ENCODE measurements at regions not wholly inside any gene's neighbourhood (a gene's known extent, or its start where the extent isn't known, plus 50 kb on each side); places are given as distances from the start of the nearest gene placed in this dataset.

DNA sequence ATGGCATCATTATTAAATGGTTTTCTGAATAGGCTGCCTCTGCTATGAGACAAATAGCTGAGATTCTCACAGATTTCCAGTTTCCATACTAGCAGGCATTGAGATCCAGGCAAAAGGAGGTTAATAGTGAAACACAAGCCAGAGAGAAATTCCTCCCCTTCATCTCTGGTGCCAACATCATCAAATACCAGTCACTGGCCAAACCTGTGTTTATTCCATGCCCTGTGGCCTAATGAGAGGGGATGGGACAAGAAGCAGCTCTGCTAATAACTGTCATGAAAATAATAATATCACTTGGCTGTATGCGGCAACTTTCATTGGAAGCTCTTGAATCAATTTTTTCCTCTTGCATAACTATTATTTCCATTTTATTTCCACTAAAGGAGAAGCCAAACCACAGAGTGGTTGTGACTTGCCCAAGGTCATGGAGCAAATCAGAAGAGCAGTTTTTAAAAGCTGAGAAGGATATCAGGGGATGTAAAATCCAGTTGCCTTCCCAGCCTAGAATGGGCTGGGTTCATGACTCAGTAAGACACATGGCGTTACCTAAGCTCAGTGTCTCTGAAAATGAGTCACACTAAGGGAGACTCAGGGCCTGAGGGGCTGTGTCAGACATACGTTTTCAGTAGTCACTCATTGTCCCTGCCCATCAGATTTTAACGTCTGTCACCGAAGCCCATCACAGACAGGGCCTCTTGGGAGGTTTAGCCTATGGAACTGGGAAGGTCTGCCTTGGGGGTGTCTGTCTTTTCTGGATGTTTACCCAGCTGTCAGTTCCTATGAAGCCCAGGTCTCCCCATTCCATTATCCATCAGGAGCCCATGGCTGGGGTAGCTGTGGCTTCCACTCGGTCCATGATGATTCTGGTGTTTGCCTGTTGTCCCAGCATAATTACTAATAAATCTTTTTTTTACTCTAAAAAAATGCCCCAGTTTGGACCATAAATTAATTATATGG is 208.8 kb upstream of the EEA1 start:
- H3K4me3 ChIP-seq (ENCODE audit: low read depth in 1 of 2, low read length in 2 of 2): no peak overlapping the region
- H3K27me3 ChIP-seq (ENCODE audit: control insufficient read depth in 1 of 2, insufficient read depth in 2 of 2, low read length in 2 of 2): no peaks in the 10 kb centered on the region
- no peaks in the 10 kb centered on the region for H3K36me3 ChIP-seq (ENCODE audit: control insufficient read depth in 1 of 2, insufficient read depth in 2 of 2, low read length in 2 of 2)
- no peaks in the 10 kb centered on the region for H3K9me3 ChIP-seq (ENCODE audit: control insufficient read depth in 1 of 2, low read length in 2 of 2)
- peaks cover 0 to 4% of the 10 kb centered on the region in 2 donors for H3K4me1 ChIP-seq (ENCODE audit: control insufficient read depth in 1 of 2, insufficient read depth in 2 of 2, low read length in 2 of 2)
- H3K27ac ChIP-seq (ENCODE audit: low read depth, low read length): no peak overlapping the region
- no peak overlapping the region for H3K9ac ChIP-seq (ENCODE audit: low read depth in 1 of 2, low read length in 2 of 2)

GRCh38 chr12:93139028-93139665 is 210.1 kb upstream of the EEA1 start:
- H3K27me3 ChIP-seq (ENCODE audit: control insufficient read depth in 1 of 2, insufficient read depth in 2 of 2, low read length in 2 of 2): no peaks in the 10 kb centered on the region
- no peaks in the 10 kb centered on the region for H3K36me3 ChIP-seq (ENCODE audit: control insufficient read depth in 1 of 2, insufficient read depth in 2 of 2, low read length in 2 of 2)
- no peaks in the 10 kb centered on the region for H3K9me3 ChIP-seq (ENCODE audit: control insufficient read depth in 1 of 2, low read length in 2 of 2)
- H3K4me1 ChIP-seq (ENCODE audit: control insufficient read depth in 1 of 2, insufficient read depth in 2 of 2, low read length in 2 of 2): peaks cover 0 to 4% of the 10 kb centered on the region in 2 donors
- H3K9ac ChIP-seq (ENCODE audit: low read depth in 1 of 2, low read length in 2 of 2): no peak overlapping the region
- H3K4me3 ChIP-seq (ENCODE audit: low read depth in 1 of 2, low read length in 2 of 2): no peak overlapping the region
- H3K27ac ChIP-seq (ENCODE audit: low read depth, low read length): no peak overlapping the region

DNA sequence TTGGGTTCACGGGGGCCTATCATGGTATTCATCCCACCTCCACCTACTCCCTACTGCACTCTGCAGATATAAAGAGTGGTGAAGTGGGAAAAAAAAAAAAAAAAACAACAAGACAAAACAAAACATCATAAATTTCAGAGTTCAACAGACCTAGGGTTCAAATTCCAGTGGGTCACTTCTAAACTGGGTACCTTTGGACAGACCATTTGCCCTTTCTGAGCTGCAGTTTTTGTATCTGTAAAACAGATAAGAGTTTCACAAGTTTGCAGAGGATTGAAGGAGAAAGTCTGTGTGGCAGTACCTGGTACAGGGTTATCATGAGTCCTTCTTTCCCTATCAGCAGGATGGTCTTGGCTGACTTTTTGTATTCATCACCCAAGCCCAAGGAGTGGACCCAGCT is 211.2 kb upstream of the EEA1 start:
- Histone ChIP-seq H3K36me3 (ENCODE audit: control insufficient read depth in 1 of 2, insufficient read depth in 2 of 2, low read length in 2 of 2) (no peaks in the 10 kb centered on the region), H3K4me1 (ENCODE audit: control insufficient read depth in 1 of 2, insufficient read depth in 2 of 2, low read length in 2 of 2) (peaks cover 0 to under 1% of the 10 kb centered on the region in 2 donors), H3K9me3 (ENCODE audit: control insufficient read depth in 1 of 2, low read length in 2 of 2) (no peaks in the 10 kb centered on the region), H3K27me3 (ENCODE audit: control insufficient read depth in 1 of 2, insufficient read depth in 2 of 2, low read length in 2 of 2) (no peaks in the 10 kb centered on the region), H3K4me3 (ENCODE audit: low read depth in 1 of 2, low read length in 2 of 2) (no peak overlapping the region), H3K9ac (ENCODE audit: low read depth in 1 of 2, low read length in 2 of 2) (no peak overlapping the region), H3K27ac (ENCODE audit: low read depth, low read length) (no peak overlapping the region)

DNA sequence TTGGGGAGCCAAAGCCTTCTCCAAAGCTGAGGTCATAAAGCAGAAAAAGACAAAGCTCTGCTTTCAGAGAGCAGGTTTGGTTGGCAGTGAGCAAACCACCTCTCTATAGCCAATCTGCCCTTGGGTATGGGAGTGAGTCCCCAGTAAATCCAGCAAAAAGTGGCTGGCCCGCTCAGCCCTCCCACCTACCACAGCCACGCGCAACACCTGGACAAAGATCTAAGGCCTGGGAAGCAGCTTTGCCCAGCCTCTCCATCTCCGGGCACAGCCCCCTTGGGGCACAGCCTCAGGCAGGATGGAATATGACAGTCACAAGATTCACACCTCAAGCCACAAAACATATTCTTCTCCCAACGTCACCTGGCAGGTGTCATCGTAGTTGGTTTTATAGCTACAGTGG is 211.7 kb upstream of the EEA1 start:
- Histone ChIP-seq H3K36me3 (ENCODE audit: control insufficient read depth in 1 of 2, insufficient read depth in 2 of 2, low read length in 2 of 2) (no peaks in the 10 kb centered on the region), H3K4me1 (ENCODE audit: control insufficient read depth in 1 of 2, insufficient read depth in 2 of 2, low read length in 2 of 2) (no peaks in the 10 kb centered on the region), H3K27ac (ENCODE audit: low read depth, low read length) (no peak overlapping the region), H3K4me3 (ENCODE audit: low read depth in 1 of 2, low read length in 2 of 2) (no peak overlapping the region), H3K9ac (ENCODE audit: low read depth in 1 of 2, low read length in 2 of 2) (no peak overlapping the region), H3K9me3 (ENCODE audit: control insufficient read depth in 1 of 2, low read length in 2 of 2) (no peaks in the 10 kb centered on the region), H3K27me3 (ENCODE audit: control insufficient read depth in 1 of 2, insufficient read depth in 2 of 2, low read length in 2 of 2) (no peaks in the 10 kb centered on the region)

- Histone ChIP-seq H3K4me3 (ENCODE audit: low read depth in 1 of 2, low read length in 2 of 2) (no peak overlapping the region), H3K36me3 (ENCODE audit: control insufficient read depth in 1 of 2, insufficient read depth in 2 of 2, low read length in 2 of 2) (no peaks in the 10 kb centered on the region), H3K4me1 (ENCODE audit: control insufficient read depth in 1 of 2, insufficient read depth in 2 of 2, low read length in 2 of 2) (no peaks in the 10 kb centered on the region), H3K9ac (ENCODE audit: low read depth in 1 of 2, low read length in 2 of 2) (no peak overlapping the region), H3K9me3 (ENCODE audit: control insufficient read depth in 1 of 2, low read length in 2 of 2) (no peaks in the 10 kb centered on the region), H3K27me3 (ENCODE audit: control insufficient read depth in 1 of 2, insufficient read depth in 2 of 2, low read length in 2 of 2) (no peaks in the 10 kb centered on the region), H3K27ac (ENCODE audit: low read depth, low read length) (no peak overlapping the region)
Measured at GRCh38 chr12:93142881-93143280, 213.8 kb upstream of the EEA1 start.

DNA sequence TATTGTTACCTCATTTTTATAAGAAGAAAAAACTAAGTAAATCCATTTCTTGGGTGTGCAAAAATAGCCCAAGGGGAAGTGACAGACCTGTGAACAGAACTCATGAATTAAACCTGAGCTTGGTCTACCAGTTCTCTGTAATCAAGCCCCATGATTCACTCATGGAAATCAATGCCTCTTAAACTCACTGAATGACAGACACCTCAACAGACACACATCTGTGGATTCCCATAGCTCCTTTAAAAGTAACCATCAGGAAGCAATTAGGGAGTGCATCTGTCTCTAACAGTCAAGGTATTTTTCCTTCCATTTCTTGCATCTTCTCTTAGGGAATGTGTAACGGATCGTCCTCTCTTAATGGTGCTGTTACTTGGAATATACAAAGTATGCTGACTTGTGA is 215.0 kb upstream of the EEA1 start:
- Histone ChIP-seq H3K4me3 (ENCODE audit: low read depth in 1 of 2, low read length in 2 of 2) (no peak overlapping the region), H3K27ac (ENCODE audit: low read depth, low read length) (no peak overlapping the region)

GRCh38 chr12:93145086-93145485 is 216.0 kb upstream of the EEA1 start:
- H3K4me3 ChIP-seq (ENCODE audit: low read depth in 1 of 2, low read length in 2 of 2): no peak overlapping the region
- H3K4me1 ChIP-seq (ENCODE audit: control insufficient read depth in 1 of 2, insufficient read depth in 2 of 2, low read length in 2 of 2): no peaks in the 10 kb centered on the region
- no peaks in the 10 kb centered on the region for H3K36me3 ChIP-seq (ENCODE audit: control insufficient read depth in 1 of 2, insufficient read depth in 2 of 2, low read length in 2 of 2)
- no peak overlapping the region for H3K27ac ChIP-seq (ENCODE audit: low read depth, low read length)
- H3K27me3 ChIP-seq (ENCODE audit: control insufficient read depth in 1 of 2, insufficient read depth in 2 of 2, low read length in 2 of 2): no peaks in the 10 kb centered on the region
- no peaks in the 10 kb centered on the region for H3K9me3 ChIP-seq (ENCODE audit: control insufficient read depth in 1 of 2, low read length in 2 of 2)
- H3K9ac ChIP-seq (ENCODE audit: low read depth in 1 of 2, low read length in 2 of 2): no peak overlapping the region

More for the DNA sequence above, 215.0 kb upstream of the EEA1 start:
- Histone ChIP-seq H3K4me1 (ENCODE audit: control insufficient read depth in 1 of 2, insufficient read depth in 2 of 2, low read length in 2 of 2) (no peaks in the 10 kb centered on the region), H3K9ac (ENCODE audit: low read depth in 1 of 2, low read length in 2 of 2) (no peak overlapping the region), H3K27me3 (ENCODE audit: control insufficient read depth in 1 of 2, insufficient read depth in 2 of 2, low read length in 2 of 2) (no peaks in the 10 kb centered on the region), H3K36me3 (ENCODE audit: control insufficient read depth in 1 of 2, insufficient read depth in 2 of 2, low read length in 2 of 2) (no peaks in the 10 kb centered on the region), H3K9me3 (ENCODE audit: control insufficient read depth in 1 of 2, low read length in 2 of 2) (no peaks in the 10 kb centered on the region)

GRCh38 chr12:93146263-93146939 is 217.3 kb upstream of the EEA1 start:
- no peaks in the 10 kb centered on the region for H3K36me3 ChIP-seq (ENCODE audit: control insufficient read depth in 1 of 2, insufficient read depth in 2 of 2, low read length in 2 of 2)

GRCh38 chr12:93146970-93147369 is 217.9 kb upstream of the EEA1 start:
- Histone ChIP-seq H3K4me1 (ENCODE audit: control insufficient read depth in 1 of 2, insufficient read depth in 2 of 2, low read length in 2 of 2) (peaks cover 0 to 10% of the 10 kb centered on the region in 2 donors), H3K9me3 (ENCODE audit: control insufficient read depth in 1 of 2, low read length in 2 of 2) (no peaks in the 10 kb centered on the region), H3K36me3 (ENCODE audit: control insufficient read depth in 1 of 2, insufficient read depth in 2 of 2, low read length in 2 of 2) (no peaks in the 10 kb centered on the region), H3K27me3 (ENCODE audit: control insufficient read depth in 1 of 2, insufficient read depth in 2 of 2, low read length in 2 of 2) (no peaks in the 10 kb centered on the region), H3K9ac (ENCODE audit: low read depth in 1 of 2, low read length in 2 of 2) (no peak overlapping the region), H3K27ac (ENCODE audit: low read depth, low read length) (no peak overlapping the region), H3K4me3 (ENCODE audit: low read depth in 1 of 2, low read length in 2 of 2) (no peak overlapping the region)

More at GRCh38 chr12:93146263-93146939, 217.3 kb upstream of the EEA1 start:
- no peak overlapping the region for H3K27ac ChIP-seq (ENCODE audit: low read depth, low read length)
- H3K4me1 ChIP-seq (ENCODE audit: control insufficient read depth in 1 of 2, insufficient read depth in 2 of 2, low read length in 2 of 2): peaks cover 0 to 7% of the 10 kb centered on the region in 2 donors
- H3K4me3 ChIP-seq (ENCODE audit: low read depth in 1 of 2, low read length in 2 of 2): no peak overlapping the region
- no peak overlapping the region for H3K9ac ChIP-seq (ENCODE audit: low read depth in 1 of 2, low read length in 2 of 2)
- H3K9me3 ChIP-seq (ENCODE audit: control insufficient read depth in 1 of 2, low read length in 2 of 2): no peaks in the 10 kb centered on the region
- H3K27me3 ChIP-seq (ENCODE audit: control insufficient read depth in 1 of 2, insufficient read depth in 2 of 2, low read length in 2 of 2): no peaks in the 10 kb centered on the region

- Histone ChIP-seq H3K4me3 (ENCODE audit: low read depth in 1 of 2, low read length in 2 of 2) (no peak overlapping the region), H3K4me1 (ENCODE audit: control insufficient read depth in 1 of 2, insufficient read depth in 2 of 2, low read length in 2 of 2) (peaks cover 0 to 10% of the 10 kb centered on the region in 2 donors), H3K27ac (ENCODE audit: low read depth, low read length) (no peak overlapping the region)
Measured at GRCh38 chr12:93148412-93148811, 219.3 kb upstream of the EEA1 start.

More at GRCh38 chr12:93148412-93148811, 219.3 kb upstream of the EEA1 start:
- Histone ChIP-seq H3K9me3 (ENCODE audit: control insufficient read depth in 1 of 2, low read length in 2 of 2) (no peaks in the 10 kb centered on the region), H3K36me3 (ENCODE audit: control insufficient read depth in 1 of 2, insufficient read depth in 2 of 2, low read length in 2 of 2) (no peaks in the 10 kb centered on the region), H3K9ac (ENCODE audit: low read depth in 1 of 2, low read length in 2 of 2) (no peak overlapping the region), H3K27me3 (ENCODE audit: control insufficient read depth in 1 of 2, insufficient read depth in 2 of 2, low read length in 2 of 2) (no peaks in the 10 kb centered on the region)

Measured in duodenal mucosa (tissue), 2 donors.